ENCODE measurements at regions not wholly inside any gene's neighbourhood (a gene's known extent, or its start where the extent isn't known, plus 50 kb on each side); places are given as distances from the start of the nearest gene placed in this dataset.

GRCh38 chr2:129469389-129469788 is 510.1 kb upstream of the RAB6C start:
- Mint-ChIP-seq H3K27ac (no peak overlapping the region), H3K36me3 (no peaks in the 10 kb centered on the region), H3K9me3 (no peaks in the 10 kb centered on the region)
- ATAC-seq = no peak
- no peak for DNase-seq (ENCODE audit: low spot score in 2 of 2)

GRCh38 chr2:129469871-129470270 is 509.6 kb upstream of the RAB6C start:
- Mint-ChIP-seq H3K9me3 (no peaks in the 10 kb centered on the region), H3K27ac (no peak overlapping the region), H3K36me3 (no peaks in the 10 kb centered on the region)
- DNase-seq (ENCODE audit: low spot score in 2 of 2) = no peak
- no peak for ATAC-seq

- Mint-ChIP-seq H3K9me3 (peaks cover 0 to 3% of the 10 kb centered on the region in 2 donors), H3K27ac (no peak overlapping the region), H3K36me3 (no peaks in the 10 kb centered on the region)
- ATAC-seq (no peak), DNase-seq (ENCODE audit: low spot score in 2 of 2) (no peak)
Measured at GRCh38 chr2:129478902-129479517, 500.5 kb upstream of the RAB6C start.

- Mint-ChIP-seq H3K9me3 (peaks cover 0 to 3% of the 10 kb centered on the region in 2 donors), H3K36me3 (no peaks in the 10 kb centered on the region), H3K27ac (no peak overlapping the region)
- no peak for DNase-seq (ENCODE audit: low spot score in 2 of 2)
- no peak for ATAC-seq
Measured at GRCh38 chr2:129479892-129480291, 499.6 kb upstream of the RAB6C start.

GRCh38 chr2:129480790-129481189 is 498.7 kb upstream of the RAB6C start:
- no peak overlapping the region for H3K27ac Mint-ChIP-seq

GRCh38 chr2:129481306-129482219 is 497.9 kb upstream of the RAB6C start:
- no peak for ATAC-seq

More at GRCh38 chr2:129480790-129481189, 498.7 kb upstream of the RAB6C start:
- ATAC-seq (no peak), DNase-seq (ENCODE audit: low spot score in 2 of 2) (no peak)
- Mint-ChIP-seq H3K36me3 (no peaks in the 10 kb centered on the region), H3K9me3 (peaks cover 0 to 3% of the 10 kb centered on the region in 2 donors)

GRCh38 chr2:129482626-129483025 is 496.8 kb upstream of the RAB6C start:
- ATAC-seq (no peak), DNase-seq (ENCODE audit: low spot score in 2 of 2) (no peak)
- no peaks in the 10 kb centered on the region for H3K36me3 Mint-ChIP-seq
- peaks cover 0 to 3% of the 10 kb centered on the region in 2 donors for H3K9me3 Mint-ChIP-seq
- no peak overlapping the region for H3K27ac Mint-ChIP-seq

More at GRCh38 chr2:129481306-129482219, 497.9 kb upstream of the RAB6C start:
- H3K9me3 Mint-ChIP-seq = peaks cover 0 to 3% of the 10 kb centered on the region in 2 donors
- H3K36me3 Mint-ChIP-seq = no peaks in the 10 kb centered on the region
- no peak for DNase-seq (ENCODE audit: low spot score in 2 of 2)
- H3K27ac Mint-ChIP-seq = no peak overlapping the region

- Mint-ChIP-seq H3K9me3 (peaks cover 0 to 3% of the 10 kb centered on the region in 2 donors), H3K36me3 (no peaks in the 10 kb centered on the region), H3K27ac (no peak overlapping the region)
- no peak for DNase-seq (ENCODE audit: low spot score in 2 of 2)
- no peak for ATAC-seq
Measured at GRCh38 chr2:129483366-129483765, 496.1 kb upstream of the RAB6C start.

GRCh38 chr2:129484999-129485897 is 494.2 kb upstream of the RAB6C start:
- no peak for DNase-seq (ENCODE audit: low spot score in 2 of 2)
- H3K9me3 Mint-ChIP-seq = peaks cover 0 to 3% of the 10 kb centered on the region in 2 donors
- no peak overlapping the region for H3K27ac Mint-ChIP-seq
- H3K36me3 Mint-ChIP-seq = no peaks in the 10 kb centered on the region
- no peak for ATAC-seq

GRCh38 chr2:129488376-129488775 is 491.1 kb upstream of the RAB6C start:
- ATAC-seq = no peak
- Mint-ChIP-seq H3K36me3 (no peaks in the 10 kb centered on the region), H3K27ac (no peak overlapping the region), H3K9me3 (peaks cover 0 to 3% of the 10 kb centered on the region in 2 donors)
- DNase-seq (ENCODE audit: low spot score in 2 of 2) = no peak

- ATAC-seq (no peak), DNase-seq (ENCODE audit: low spot score in 2 of 2) (no peak)
- H3K36me3 Mint-ChIP-seq = no peaks in the 10 kb centered on the region
Measured at GRCh38 chr2:129490641-129491040, 488.8 kb upstream of the RAB6C start.

GRCh38 chr2:129491308-129491707 is 488.2 kb upstream of the RAB6C start:
- DNase-seq (ENCODE audit: low spot score in 2 of 2) (no peak), ATAC-seq (no peak)
- peaks cover 0 to 3% of the 10 kb centered on the region in 2 donors for H3K9me3 Mint-ChIP-seq
- no peak overlapping the region for H3K27ac Mint-ChIP-seq
- H3K36me3 Mint-ChIP-seq = no peaks in the 10 kb centered on the region

More at GRCh38 chr2:129490641-129491040, 488.8 kb upstream of the RAB6C start:
- Mint-ChIP-seq H3K9me3 (peaks cover 0 to 3% of the 10 kb centered on the region in 2 donors), H3K27ac (no peak overlapping the region)

- DNase-seq (ENCODE audit: low spot score in 2 of 2) (no peak), ATAC-seq (no peak)
- H3K36me3 Mint-ChIP-seq = no peaks in the 10 kb centered on the region
- no peak overlapping the region for H3K27ac Mint-ChIP-seq
- peaks cover 0 to 3% of the 10 kb centered on the region in 2 donors for H3K9me3 Mint-ChIP-seq
Measured at GRCh38 chr2:129492548-129492947, 486.9 kb upstream of the RAB6C start.

- H3K36me3 Mint-ChIP-seq = no peaks in the 10 kb centered on the region
- DNase-seq (ENCODE audit: low spot score in 2 of 2) (no peak), ATAC-seq (no peak)
- H3K9me3 Mint-ChIP-seq = peaks cover 0 to 4% of the 10 kb centered on the region in 2 donors
- H3K27ac Mint-ChIP-seq = no peak overlapping the region
Measured at GRCh38 chr2:129499747-129500146, 479.7 kb upstream of the RAB6C start.

- Mint-ChIP-seq H3K27ac (no peak overlapping the region), H3K9me3 (peaks cover 0 to 4% of the 10 kb centered on the region in 2 donors), H3K36me3 (no peaks in the 10 kb centered on the region)
- ATAC-seq (no peak), DNase-seq (ENCODE audit: low spot score in 2 of 2) (no peak)
Measured at GRCh38 chr2:129502781-129503180, 476.7 kb upstream of the RAB6C start.

GRCh38 chr2:129504646-129505045 is 474.8 kb upstream of the RAB6C start:
- DNase-seq (ENCODE audit: low spot score in 2 of 2) (no peak), ATAC-seq (no peak)
- Mint-ChIP-seq H3K9me3 (peaks cover 0 to 4% of the 10 kb centered on the region in 2 donors), H3K27ac (no peak overlapping the region), H3K36me3 (no peaks in the 10 kb centered on the region)

- no peak for ATAC-seq
- Mint-ChIP-seq H3K36me3 (no peaks in the 10 kb centered on the region), H3K9me3 (peaks cover 25 to 27% of the 10 kb centered on the region in 2 donors), H3K27ac (no peak overlapping the region)
- DNase-seq (ENCODE audit: low spot score in 2 of 2) = no peak
Measured at GRCh38 chr2:129518937-129519336, 460.5 kb upstream of the RAB6C start.

Measured in activated naive CD4-positive, alpha-beta T cell treated with anti-CD3 and anti-CD28 coated beads, Interleukin-2, amount 50 U/mL, for 72 hours (primary cell).